ENCODE measurements at regions not wholly inside any gene's neighbourhood (a gene's known extent, or its start where the extent isn't known, plus 50 kb on each side); places are given as distances from the start of the nearest gene placed in this dataset.

DNA sequence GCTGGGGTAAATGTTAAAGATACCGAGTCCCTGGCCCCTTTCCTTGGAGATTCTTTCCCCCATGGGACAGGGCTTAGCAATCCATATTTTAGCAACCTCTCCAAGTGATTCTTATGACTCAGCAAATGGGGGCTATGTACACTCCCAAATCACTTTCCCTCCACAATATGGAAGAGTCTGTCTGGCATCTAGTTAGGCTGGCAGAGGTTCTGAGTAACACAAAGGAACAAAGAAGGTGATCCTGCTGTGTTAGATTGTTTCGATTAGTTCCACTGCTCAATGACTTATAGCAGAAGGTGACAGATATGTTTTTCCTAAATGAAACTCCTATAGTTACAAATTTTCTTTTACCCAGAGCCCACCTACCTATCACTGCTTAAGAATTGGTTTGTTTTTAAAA, 154.0 kb upstream of the SYT13 start:
- no peak for DNase-seq (ENCODE audit: low read depth in 2 of 2)

DNA sequence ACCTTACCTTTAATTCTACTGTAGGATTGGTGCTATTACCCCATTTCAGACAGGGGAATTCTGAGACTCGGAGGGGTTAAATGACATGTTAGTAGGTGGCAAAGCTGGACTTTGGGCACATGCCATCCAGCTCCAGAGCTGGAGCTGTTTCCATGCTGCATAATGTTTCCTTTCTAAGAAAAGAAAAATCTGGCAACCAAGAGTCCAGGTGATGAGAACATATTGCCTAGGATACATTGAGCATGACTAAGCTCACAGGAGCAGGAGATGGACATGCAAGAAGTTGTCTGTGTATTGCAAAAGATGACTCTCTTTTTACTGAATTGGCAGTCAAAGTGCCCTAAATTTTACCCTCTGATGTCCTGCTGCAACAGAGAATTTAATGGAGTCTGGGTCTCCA, 150.8 kb upstream of the SYT13 start:
- DNase-seq (ENCODE audit: low read depth in 2 of 2): no peak

DNA sequence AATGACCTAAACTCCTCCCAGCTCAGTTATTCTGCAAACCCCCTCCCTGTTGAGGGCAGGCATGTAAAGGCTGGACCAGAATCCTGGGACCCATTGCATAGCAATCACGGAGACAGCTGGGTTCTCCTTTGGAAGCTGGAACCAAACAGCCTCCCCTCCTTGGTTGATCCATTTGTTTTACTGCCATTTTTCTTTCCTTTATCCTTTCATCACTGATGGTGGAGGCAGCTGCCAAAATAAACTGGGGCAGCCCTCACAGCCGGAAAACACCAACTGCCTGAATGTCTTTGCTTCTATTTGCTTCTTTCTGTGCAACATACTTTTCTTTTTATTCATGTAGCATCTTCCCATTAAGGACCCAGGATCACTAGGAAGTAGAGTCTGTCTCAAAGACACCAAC, 150.0 kb upstream of the SYT13 start:
- DNase-seq (ENCODE audit: low read depth in 2 of 2): no peak

DNA sequence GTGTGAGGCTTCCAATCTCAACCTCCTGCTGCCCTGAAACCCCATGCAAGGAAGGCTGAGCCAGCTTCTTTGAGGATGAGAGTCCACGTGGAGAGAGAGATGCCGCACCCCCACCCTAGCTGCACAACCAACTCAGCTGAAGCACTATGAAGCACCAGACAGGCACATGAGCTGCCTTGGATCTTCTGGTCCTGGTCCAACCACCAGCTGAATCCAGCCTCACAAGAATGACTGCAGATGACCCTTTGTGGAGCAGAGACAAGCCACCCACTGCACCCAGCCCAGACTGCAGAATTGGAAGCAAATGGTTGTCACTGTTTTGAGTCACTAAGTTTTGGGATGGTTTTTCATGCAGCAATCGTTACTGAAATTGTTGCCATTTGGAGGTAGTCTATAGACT, 149.6 kb upstream of the SYT13 start:
- DNase-seq (ENCODE audit: low read depth in 2 of 2): no peak

DNA sequence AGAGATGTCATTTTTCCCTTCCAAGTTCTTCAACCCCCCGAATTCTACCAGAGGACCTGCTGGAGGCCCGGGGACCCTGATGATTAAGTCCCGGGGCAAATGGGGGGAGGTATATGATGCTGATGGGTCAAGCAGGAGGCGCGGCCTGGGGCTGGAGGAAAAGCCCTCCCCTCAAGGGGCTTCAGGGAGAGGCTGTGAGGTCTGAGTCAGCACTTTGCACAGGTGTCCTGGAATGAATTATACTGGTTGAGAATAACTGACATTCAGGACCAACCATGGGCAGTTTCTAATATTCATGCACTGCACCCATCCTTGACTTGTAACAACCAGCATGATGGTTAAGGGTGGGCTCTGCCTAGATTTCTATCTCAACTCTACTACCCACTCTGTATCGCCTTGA, 146.8 kb upstream of the SYT13 start:
- no peak for DNase-seq (ENCODE audit: low read depth in 2 of 2)

DNA sequence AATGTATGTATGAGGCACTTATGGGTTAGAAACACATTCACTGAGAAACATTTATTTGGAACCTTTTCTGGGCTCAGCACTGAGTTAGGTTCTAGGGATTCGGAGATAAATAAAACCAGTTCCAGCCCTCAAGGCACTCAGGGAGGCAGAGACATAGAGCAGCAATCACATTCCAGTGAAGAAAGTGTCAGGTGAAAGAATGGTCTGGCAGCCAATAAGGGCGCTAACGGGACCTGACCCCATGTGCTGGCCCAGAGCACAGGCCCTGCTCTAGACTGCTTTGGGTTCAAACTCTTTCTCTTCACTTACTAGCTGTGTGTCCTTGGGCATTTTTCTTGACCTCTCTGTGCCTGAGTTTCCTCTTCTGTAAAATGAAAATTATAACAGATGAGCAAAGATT, 146.0 kb upstream of the SYT13 start:
- DNase-seq (ENCODE audit: low read depth in 2 of 2): no peak

DNA sequence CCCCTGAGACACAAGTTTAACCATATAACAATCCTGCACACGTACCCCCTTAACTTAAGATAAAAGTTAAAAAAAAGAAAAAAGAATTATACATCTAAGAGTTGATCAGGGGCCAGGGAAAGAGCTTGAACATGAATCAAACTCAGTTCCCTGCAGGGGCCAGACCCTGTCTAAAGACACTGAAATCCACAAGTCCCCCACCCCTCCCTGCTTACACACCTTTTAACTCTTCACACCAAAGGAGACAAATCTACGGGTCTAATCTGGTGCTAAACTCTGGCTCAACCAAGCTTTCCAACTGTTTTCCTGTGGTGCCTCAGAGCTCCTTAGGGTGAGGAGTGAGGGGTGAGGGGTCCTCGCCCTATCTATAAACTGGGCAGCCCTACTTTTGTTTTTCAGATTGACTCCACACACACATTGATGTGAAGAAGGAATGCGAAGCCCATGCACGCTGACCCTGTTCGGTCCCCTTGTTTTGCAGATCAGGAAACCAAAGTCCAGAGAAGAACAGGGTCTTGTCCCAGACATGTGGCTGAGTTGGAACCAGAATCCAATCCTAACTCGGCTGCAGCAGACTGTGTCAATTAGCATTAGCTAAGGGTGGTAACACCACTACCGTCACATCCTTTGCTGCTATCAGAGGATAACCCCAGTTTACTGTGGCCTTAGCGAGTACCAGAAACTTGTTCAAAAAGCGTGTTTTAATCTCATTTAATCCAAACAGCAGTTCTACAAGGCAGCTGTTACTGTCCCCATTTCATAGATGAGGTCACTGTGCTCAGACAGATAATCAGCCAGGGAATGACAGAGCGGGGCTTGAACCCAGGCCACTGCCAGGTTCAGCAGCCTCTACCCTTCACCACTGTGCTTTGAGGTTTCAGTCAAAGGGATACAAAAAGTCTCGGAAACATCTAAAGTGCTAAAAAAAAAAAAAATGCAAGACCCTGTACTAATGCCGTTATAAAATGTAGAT, 145.2 kb upstream of the SYT13 start:
- DNase-seq (ENCODE audit: low read depth in 2 of 2): no peak

DNA sequence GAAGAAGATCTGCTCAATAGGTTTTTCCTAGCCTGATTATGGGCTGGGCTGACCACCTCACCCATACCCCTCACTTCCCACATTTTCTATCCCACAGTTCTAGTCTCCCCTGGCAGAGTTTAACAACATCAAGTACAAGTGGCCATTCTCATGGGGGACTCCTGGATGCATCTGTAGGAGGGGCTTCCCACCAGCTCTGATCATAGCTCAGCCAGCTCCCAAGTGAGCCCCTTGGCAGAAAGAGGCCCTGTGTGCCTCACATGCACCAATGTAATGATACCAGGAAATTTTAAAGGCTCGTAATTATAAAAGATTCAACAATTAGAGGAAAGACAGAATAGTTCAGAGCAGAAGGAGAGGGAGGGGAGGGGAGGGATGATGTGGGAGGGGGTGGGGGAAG, 144.2 kb upstream of the SYT13 start:
- no peak for DNase-seq (ENCODE audit: low read depth in 2 of 2)

DNA sequence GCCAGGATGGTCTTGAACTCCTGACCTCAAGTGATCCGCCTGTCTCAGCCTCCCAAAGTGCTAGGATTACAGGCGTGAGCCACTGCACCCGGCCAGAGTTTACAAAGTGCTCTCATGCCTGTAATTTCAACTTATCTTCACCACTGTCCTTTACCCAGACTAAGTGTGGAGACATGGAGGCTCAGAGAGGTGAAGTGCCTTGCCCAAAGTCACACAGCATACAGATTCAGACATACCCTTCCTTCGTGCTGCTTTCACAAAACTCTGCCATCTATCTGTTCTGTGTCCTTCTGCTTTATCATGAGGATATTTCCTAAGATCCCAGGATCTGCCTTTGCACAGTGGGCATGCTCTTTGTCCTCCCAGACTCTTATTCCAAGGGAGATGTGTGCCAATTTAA, 143.6 kb upstream of the SYT13 start:
- DNase-seq (ENCODE audit: low read depth in 2 of 2): no peak

DNA sequence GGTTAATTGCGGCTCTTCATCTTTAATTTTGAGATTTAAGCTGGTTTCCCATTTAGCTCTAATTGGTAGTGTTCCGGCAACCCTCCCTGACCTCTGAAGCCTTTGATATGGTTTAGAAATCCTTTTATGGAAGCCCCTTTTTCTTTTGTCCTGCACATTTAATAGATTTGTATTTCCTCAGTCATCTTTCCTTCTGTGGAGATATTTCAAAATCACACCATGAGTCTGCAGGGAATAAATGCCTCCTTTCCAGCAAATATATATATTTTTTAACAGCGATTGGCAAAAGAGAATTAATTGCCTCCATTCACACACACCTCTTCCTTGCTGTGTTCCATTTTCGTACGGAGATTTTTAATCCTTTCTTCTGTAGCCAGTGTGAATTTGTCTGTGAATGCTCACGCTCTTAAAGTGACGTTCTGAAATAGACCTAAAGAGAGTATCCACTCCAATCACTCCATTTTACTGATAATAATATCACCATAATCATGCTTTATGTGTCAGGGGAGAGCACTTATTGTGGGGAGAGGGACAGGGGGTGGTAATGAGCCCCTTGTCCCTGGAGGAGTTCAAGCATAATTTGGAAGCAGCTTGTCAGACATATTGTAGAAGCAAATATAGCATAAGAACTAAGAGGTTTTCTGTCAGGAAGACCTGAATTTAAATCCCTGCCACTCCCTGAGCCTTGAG, 142.5 kb upstream of the SYT13 start:
- no peak for DNase-seq (ENCODE audit: low read depth in 2 of 2)

DNA sequence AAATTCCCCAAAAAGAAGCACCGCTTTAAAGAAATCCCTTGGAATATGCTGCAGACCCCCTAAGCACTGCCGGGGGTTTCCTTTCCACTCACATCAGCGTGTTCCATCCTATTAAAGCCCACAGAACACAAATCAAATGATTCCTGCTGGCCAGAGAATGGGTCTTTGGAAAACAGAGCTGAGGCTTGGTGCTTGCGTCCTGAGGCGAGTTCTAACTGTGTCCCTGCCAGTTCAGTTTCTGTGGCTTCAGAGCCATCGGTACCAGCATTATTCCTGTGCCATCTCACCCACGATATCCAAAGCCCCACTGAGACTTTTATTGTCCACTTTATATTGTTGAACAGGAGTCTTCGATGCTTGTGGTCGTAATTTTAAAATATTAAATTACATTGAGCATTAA, 142.0 kb upstream of the SYT13 start:
- no peak for DNase-seq (ENCODE audit: low read depth in 2 of 2)

DNA sequence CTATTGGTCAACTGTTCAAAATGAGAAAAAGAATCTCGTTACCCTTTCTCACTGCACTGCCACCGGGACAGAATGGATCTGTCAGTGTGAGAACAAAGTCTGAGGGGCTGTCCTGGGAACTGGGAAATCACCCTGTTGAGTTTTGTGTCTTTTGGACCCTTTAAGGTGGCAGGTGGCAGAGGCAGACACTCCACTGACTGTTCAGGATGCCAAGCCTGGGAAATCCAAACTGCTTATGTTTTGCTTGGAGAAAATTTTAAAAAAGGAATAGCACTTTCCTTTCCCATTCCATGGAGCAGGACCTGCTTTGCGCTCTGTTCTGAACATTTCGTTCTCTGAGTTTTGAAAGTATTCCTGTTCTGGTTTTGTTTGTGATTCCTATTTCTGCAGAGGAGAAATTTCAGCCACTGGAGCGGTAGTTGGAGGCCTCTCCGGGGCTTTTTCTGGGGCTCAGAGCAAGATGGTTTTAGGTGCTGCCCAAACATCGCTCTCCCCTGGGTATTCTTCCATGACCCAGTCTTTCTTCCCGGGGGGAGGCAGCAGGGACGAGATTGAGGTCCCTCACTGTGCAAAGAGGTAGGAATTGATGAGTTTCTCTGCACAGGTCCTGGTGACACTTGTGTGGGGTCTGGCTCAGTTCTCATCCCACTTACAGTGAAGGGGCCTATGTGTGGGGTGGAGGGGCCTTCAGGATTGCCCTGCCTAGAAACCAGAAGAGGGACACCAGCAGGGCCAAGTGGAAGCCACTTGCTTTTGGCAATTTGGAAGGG, 138.5 kb upstream of the SYT13 start:
- DNase-seq (ENCODE audit: low read depth in 2 of 2): no peak

DNA sequence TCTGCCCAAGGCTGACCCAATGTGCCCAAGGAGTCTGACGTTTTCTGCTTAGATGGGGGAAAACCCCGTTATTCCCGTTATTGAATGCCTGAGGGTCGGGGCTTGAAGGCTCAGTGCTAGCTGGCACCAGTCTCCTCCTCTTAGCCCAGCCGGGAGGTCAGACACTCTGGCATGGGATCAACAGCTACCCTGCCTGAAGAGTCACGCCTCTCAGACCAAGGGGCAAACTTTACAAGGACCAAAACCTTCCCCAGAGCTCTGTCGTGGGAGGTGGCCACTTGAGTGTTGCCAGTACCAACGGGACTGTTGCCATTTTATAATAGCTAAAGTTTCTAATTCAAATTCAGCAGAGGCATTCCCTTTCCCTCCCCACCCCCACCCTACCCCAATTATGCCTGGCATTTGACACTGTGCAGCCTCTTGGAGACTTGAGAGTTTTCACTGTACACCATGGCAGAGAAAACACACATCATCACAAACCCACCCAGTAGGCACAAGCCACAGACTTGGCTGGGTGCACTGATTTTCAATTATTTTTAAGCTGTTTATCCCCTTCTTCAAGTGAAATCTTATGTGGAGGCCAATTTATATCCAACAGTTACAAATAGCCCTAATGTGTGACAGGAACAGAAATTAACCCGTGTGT, 137.5 kb upstream of the SYT13 start:
- DNase-seq (ENCODE audit: low read depth in 2 of 2): no peak

DNA sequence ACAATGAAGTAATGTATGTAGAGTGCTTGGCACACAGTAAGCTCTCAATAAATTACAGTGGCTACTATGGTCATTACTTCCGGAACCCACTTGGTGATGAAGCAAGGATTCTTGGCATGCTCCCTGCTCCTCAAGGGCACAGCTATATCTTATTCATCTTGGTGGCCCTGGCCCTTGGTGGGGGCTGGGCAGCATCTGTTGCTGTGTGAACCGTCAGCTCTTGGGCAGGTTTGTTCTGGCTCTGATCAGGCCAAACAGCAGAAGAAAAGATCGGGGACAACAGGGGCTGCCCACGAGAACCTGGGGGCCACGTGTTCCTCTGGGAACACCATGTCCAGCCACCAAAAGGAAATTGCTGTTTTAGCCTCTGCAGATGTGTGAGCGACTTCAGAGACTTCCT, 136.9 kb upstream of the SYT13 start:
- DNase-seq (ENCODE audit: low read depth in 2 of 2): no peak

DNA sequence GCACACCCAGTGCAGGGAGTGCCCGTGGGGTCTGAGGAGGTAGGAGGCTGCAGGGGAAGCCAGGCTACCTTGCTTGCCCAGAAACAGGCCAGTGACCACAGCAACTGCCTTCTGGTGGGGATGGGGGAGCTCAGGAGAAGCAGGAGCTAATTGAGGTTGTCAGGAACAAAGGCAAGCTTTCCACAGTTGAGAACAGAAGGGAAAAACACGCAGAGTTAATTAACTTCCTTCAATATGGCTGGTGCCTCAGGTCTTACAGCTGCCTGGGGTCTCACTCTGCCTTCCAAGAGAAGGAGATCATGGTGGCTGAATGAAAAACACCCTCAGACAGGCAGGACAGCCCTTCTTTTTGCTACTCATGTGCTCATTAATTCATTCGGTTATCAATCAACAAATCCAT, 127.9 kb upstream of the SYT13 start:
- DNase-seq (ENCODE audit: low read depth in 2 of 2): no peak

DNA sequence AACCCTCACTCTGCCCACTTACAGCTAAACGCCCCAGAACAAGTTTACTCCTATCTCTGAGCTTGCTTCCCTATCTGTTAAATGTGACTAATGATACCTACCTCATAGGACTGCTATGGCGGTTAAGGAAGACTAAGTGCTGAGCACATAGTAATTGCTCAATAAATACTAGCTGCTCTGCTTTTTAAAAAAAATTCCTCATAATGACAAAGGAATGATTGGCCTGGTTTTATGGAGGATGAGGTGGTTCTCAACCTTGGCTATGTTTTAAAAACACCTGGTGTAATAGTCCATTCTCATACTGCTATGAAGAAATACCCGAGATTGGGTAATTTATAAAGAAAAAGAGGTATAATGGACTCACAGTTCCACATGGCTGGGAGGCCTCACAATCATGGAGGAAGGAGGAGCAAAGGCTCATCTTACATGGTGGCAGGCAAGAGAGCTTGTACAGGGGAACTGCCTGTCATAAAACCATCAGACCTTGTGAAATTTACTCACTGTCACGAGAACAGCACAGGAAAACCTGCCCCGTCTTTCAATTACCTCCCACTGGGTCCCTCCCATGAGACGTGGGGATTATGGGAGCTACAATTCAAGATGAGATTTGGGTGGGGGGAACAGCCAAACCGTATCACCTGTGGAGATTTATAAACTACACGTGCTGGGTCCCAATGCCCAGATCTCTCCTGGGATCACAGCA, 127.2 kb upstream of the SYT13 start:
- no peak for DNase-seq (ENCODE audit: low read depth in 2 of 2)

DNA sequence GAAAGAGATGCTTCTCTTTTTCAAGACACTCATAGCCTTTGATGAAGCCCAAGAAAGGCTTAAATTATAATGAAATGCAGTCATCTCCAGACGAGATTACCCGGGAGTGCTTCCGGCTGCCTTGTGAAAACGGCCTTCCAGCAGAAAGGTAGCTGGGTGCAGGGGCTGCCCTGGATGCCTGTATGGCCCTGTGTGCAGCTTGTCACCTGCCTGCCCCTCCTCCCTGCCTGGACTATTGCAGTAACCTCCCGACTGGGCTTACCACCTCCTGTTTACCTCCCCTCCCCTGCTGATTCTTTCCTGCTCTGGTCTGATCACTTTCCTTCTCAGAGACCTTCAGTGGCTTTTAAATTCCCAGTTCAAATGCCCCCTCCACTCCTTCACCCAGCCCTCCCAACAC, 126.4 kb upstream of the SYT13 start:
- DNase-seq (ENCODE audit: low read depth in 2 of 2): no peak

DNA sequence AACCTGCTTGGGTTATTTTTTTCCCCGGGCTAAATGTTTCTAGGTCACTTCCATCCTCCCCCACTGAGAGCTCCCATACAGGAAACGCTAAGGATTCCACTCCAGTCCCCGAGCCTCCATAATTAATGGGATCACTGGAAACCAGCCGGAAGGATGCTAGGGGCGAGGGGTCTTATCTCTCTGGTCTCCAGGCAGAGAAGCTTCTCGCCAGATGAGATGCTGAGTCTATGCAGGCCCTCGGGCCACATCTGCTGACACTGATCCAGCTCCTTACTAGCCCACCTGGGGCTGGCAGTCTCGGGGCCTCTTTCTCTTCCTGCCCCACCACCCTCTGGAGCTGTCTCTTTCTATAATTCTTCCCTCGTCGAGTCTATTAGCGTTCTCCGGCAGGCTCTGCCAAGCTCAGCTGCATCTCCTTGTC, 125.9 kb upstream of the SYT13 start:
- peak in 1 of 2 experiments; percentile 17 for DNase-seq (ENCODE audit: low read depth in 2 of 2)

DNA sequence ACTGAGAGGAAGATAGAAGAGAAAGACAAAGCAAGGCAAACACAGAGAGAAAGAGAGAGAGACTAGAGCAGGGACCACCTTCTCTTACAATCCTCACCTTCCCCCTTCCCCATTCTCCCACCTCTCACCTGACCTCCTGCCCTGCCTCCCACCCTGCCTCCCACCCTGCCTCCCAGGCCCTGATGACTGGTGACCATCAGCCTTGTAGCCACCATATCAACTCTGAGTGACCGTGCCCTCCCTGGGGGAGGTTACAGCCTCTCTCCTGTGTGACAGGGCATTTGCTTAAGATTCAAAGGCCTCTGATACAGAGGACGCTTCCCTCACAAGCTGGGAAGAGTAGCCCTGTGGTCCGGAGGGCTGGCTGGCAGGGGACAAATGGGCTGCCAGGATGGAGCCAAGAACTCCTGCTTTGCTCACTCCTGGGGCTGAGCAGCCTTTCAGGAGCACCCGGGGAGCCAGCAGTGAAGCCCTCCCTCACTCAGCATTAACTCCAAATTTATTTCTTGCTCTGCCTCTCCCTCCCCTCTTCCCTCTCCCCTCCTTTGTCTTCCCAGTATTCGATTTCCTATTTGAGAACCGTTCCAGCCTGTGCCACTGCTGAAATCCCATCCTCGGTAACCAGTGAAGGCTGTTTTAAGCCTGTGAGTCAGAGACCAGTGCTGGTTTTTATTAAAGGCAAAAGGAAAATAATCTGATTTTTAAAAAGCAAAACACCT, 125.2 kb upstream of the SYT13 start:
- DNase-seq (ENCODE audit: low read depth in 2 of 2): peak; percentile 42 to 44

DNA sequence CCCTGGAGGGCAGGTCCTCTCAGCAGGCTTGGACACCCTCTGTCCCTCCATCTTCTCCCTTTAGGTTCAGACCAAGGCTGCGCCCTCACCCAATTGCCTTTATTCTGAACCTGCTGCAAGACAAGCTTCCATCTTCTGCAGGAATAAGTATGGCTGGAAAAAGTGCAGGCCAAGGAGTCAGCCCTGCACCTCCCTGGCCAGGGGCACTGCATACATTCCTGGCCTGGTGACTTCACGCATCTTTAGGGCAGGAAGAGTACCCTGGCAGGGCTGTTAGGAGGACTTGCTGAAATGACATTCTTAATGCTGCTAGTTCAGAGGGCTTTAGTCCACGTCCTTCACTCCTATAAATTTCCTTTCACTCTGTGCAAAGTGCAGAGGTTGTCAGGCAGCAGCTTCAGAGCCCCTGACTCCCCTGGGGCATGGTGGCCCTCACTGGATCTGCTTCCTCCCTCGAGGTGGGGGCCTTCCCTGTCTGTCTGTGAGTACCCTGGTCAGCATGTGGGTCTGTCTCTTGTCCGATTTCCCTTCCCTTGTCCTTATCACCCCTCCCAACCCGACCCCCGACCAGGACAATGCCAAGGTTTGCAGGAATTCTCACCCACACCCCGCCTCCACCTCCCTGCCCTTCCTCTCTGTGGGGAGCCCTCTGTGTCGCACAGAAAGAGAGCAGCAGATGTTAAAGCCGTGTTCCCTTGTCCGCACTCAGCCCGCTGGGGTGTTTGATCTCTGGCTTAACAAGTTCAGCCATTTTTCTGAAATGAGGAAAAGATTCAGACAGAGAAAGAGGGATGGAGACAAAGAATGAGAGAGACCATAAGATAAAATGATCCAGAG, 124.5 kb upstream of the SYT13 start:
- DNase-seq (ENCODE audit: low read depth in 2 of 2): no peak

All from fibroblast of skin of left quadriceps (primary cell).